ENCODE measurements at regions not wholly inside any gene's neighbourhood (a gene's known extent, or its start where the extent isn't known, plus 50 kb on each side); places are given as distances from the start of the nearest gene placed in this dataset.

DNA sequence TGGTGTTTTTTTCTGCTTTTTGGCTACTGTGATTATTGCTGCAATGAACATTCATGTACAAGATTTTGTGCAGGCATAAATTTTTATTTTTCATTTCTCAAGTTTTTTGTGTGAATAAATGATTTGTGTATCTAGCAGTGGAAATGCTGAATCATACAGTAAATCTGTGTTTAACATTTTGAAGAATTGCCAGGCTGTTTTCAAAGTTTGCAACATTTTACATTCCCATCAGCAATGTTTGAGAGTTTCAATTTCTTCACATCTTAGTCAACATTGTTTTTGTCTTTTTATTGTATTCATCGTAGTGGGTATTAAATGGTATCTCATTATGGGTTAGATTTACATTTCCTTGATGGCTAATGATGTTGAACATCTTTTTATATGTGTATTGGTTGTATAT lies 98.8 kb upstream of the RBMS1 start:
- TF ChIP-seq POLR2A (IDR thresholded peaks at IDR 0.05): no peak
- TF ChIP-seq, protein P1, sequence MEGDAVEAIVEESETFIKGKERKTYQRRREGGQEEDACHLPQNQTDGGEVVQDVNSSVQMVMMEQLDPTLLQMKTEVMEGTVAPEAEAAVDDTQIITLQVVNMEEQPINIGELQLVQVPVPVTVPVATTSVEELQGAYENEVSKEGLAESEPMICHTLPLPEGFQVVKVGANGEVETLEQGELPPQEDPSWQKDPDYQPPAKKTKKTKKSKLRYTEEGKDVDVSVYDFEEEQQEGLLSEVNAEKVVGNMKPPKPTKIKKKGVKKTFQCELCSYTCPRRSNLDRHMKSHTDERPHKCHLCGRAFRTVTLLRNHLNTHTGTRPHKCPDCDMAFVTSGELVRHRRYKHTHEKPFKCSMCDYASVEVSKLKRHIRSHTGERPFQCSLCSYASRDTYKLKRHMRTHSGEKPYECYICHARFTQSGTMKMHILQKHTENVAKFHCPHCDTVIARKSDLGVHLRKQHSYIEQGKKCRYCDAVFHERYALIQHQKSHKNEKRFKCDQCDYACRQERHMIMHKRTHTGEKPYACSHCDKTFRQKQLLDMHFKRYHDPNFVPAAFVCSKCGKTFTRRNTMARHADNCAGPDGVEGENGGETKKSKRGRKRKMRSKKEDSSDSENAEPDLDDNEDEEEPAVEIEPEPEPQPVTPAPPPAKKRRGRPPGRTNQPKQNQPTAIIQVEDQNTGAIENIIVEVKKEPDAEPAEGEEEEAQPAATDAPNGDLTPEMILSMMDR (IDR thresholded peaks at IDR 0.05): no peak

Measured in Peyer's patch (tissue), 4 donors.